ENCODE measurements at regions not wholly inside any gene's neighbourhood (a gene's known extent, or its start where the extent isn't known, plus 50 kb on each side); places are given as distances from the start of the nearest gene placed in this dataset.

DNA sequence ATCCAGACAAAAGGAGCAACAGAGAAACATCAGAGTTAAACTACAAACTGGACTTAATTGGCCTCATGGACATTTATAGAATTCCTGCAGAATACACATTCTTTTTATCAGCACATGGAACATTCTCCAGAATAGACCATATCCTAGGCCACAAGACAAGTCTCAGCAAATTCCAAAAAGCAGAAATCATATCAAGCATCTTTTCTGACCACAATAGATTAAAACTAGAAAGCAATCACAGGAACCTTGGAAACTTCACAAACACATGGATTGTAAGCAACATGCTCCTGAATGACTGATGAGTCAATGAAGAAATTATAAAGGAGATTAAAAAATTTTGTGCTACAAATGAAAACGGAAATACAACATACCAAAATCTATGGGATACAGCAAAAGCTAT, 526.7 kb downstream of the PCDH7 start:
- Histone ChIP-seq H2BK20ac (ENCODE audit: low read depth, low read length, poor library complexity, severe bottlenecking) (no peak overlapping the region), H3K23me2 (ENCODE audit: insufficient read length, low read depth, low read length, poor library complexity, severe bottlenecking) (no peaks in the 10 kb centered on the region), H3K79me2 (ENCODE audit: insufficient read depth, low read length) (no peaks in the 10 kb centered on the region), H3T11ph (ENCODE audit: low read length) (no peak overlapping the region), H3K14ac (ENCODE audit: insufficient read depth, low read length) (no peak overlapping the region), H3K79me1 (ENCODE audit: insufficient read depth, low read depth, low read length, poor library complexity, severe bottlenecking) (no peaks in the 10 kb centered on the region), H2BK5ac (ENCODE audit: insufficient read length, low read length) (no peak overlapping the region), H3K56ac (ENCODE audit: insufficient read length, low read depth, low read length) (no peak overlapping the region), H3K9ac (ENCODE audit: extremely low read depth, insufficient read length, low read length) (no peak overlapping the region), H2BK15ac (ENCODE audit: low read depth, low read length) (no peak overlapping the region), H3K4ac (ENCODE audit: low read depth, low read length) (no peak overlapping the region), H2AK5ac (ENCODE audit: insufficient read length, low read length) (no peak overlapping the region), H4K91ac (ENCODE audit: insufficient read length, low read depth, low read length) (no peak overlapping the region), H3K23ac (ENCODE audit: insufficient read length, low read depth, low read length) (no peak overlapping the region), H3K27me3 (ENCODE audit: insufficient read depth, low read length) (no peaks in the 10 kb centered on the region), H3K27ac (ENCODE audit: insufficient read length, low read depth, low read length) (no peak overlapping the region), H4K5ac (ENCODE audit: insufficient read length, low read depth, low read length) (no peak overlapping the region), H2BK120ac (ENCODE audit: low read depth, low read length, poor library complexity, severe bottlenecking) (no peak overlapping the region), H2AFZ (ENCODE audit: low read length) (no peak overlapping the region), H3K4me2 (ENCODE audit: insufficient read depth, insufficient read length, low read length) (no peak overlapping the region), H3K4me1 (ENCODE audit: insufficient read depth, low read length) (no peaks in the 10 kb centered on the region), H2BK12ac (ENCODE audit: insufficient read length, low read depth, low read length) (no peak overlapping the region), H3K9me3 (ENCODE audit: control insufficient read depth, low read depth, low read length) (no peaks in the 10 kb centered on the region), H4K20me1 (ENCODE audit: control insufficient read depth, insufficient read depth, insufficient read length) (no peaks in the 10 kb centered on the region), H4K8ac (replicated peaks; ENCODE audit: insufficient read length, low read depth, low read length) (no peak overlapping the region), H3K18ac (ENCODE audit: insufficient read length, low read depth, low read length) (no peak overlapping the region)
- no peak for DNase-seq
- H3K4me3 Mint-ChIP-seq = no peak overlapping the region
- H3K9me3 Mint-ChIP-seq = peaks cover 0 to 3% of the 10 kb centered on the region in 2 experiments; a peak in 1 of 5 replicates
- H3K27ac Mint-ChIP-seq = no peak overlapping the region
- H3K4me1 Mint-ChIP-seq = no peaks in the 10 kb centered on the region
- WGBS (ENCODE audit: extremely low coverage, insufficient read length, low lambda C conversion rate) = no CpG with 5 or more reads among the region's 1 CpG
- H3K36me3 Mint-ChIP-seq (ENCODE audit: insufficient read depth in 1 of 3, low read depth in 3 of 3) = no peaks in the 10 kb centered on the region
- TF ChIP-seq, protein P1, sequence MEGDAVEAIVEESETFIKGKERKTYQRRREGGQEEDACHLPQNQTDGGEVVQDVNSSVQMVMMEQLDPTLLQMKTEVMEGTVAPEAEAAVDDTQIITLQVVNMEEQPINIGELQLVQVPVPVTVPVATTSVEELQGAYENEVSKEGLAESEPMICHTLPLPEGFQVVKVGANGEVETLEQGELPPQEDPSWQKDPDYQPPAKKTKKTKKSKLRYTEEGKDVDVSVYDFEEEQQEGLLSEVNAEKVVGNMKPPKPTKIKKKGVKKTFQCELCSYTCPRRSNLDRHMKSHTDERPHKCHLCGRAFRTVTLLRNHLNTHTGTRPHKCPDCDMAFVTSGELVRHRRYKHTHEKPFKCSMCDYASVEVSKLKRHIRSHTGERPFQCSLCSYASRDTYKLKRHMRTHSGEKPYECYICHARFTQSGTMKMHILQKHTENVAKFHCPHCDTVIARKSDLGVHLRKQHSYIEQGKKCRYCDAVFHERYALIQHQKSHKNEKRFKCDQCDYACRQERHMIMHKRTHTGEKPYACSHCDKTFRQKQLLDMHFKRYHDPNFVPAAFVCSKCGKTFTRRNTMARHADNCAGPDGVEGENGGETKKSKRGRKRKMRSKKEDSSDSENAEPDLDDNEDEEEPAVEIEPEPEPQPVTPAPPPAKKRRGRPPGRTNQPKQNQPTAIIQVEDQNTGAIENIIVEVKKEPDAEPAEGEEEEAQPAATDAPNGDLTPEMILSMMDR (conservative IDR thresholded peaks at IDR 0.05) = no peak
- no peaks in the 10 kb centered on the region for H3K27me3 Mint-ChIP-seq (ENCODE audit: low read depth)

All from H9 (cell line).